HG02981 (cell line): ENCODE measurements at regions not wholly inside any gene's neighbourhood (a gene's known extent, or its start where the extent isn't known, plus 50 kb on each side); places are given as distances from the start of the nearest gene placed in this dataset.

Source experiments
- ATAC-seq: cut with Tn5 transposase; IDR thresholded peaks from one replicate; pipeline ENCODE4 v1.9.1; 2021; ENCODE audit warnings: mild to moderate bottlenecking, moderate library complexity; ENCODE audit not compliant: unreplicated experiment

DNA sequence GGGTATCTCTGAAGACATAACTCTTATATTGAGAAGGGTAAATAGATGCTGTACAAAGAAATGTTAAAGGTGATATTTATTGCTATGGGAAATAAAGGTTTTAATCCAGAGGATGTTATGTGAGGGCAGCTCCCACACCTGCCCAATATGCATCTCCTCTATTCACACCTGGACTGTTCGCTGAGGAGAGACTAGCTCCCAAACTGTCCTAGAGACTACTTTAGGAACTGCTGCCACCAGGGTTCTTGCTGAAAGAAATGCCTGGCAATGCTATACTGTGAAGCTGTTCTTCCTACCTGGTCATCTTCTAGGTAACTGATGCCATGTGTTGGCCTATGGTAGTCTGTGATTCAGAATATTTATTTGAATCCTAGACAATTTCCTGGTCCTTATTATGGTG lies 1421.5 kb upstream of the SPRY2 start:
- ATAC-seq, result no peak

DNA sequence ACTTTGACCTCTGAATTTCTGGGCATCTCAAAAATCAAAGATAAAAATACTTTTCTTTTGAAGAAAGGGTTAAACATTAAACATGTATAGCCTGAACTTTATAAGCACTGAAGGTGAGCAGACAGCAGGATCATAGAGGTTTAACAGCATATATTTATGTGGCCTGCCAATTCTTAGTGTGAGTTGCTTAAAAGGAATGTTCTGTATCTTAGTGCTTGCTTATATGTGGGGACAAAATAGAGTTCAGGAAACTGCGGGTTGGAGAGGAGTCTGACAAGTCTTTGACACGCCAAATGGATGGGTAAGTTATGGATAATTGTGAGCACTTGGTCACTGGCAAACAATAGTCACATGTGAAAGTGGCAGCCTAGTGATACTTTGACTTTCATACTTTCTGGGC lies 1419.4 kb upstream of the SPRY2 start:
- ATAC-seq, result no peak

DNA sequence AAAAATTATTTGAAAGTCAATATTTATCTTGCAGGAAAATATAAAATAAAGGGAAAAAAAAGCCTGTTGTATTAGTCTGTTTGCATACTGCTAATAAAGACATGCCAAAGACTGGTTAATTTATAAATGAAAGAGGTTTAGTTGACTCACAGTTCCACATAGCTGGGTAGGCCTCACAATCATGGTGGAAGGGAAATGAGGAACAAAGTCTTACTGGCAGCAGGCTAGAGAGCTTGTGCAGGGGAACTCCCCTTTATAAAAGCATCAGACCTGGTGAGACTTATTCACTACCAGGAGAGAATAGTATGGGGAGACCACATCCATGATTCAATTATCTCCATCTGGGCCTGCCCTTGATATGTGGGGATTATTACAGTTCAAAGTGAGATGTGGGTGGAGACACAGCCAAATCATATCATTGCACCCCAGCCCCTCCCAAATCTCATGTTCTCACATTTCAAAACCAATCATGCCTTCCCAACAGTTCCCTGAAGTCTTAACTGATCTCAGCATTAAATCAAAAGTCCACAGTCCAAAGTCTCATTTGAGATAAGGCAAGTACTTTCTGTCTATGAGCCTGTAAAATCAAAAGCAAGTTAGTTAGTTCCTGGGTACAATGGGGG lies 1416.5 kb upstream of the SPRY2 start:
- ATAC-seq, result no peak

DNA sequence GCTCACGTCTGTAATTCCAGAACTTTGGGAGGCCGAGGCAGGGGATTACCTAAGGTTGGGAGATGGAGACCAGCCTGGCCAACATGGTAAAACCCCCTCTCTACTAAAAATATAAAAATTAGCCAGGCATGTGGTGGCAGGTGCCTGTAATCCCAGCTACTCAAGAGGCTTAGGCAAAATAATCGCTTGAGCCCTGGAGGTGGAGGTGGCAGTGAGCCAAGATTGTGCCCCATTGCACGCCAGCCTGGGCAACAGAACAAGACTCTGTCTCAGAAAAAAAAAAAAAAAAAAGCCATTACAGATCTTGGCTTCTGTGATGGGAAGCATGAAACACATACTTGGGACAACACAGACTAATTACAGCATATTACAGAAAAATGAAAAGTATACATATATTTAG lies 1404.5 kb upstream of the SPRY2 start:
- no peak for ATAC-seq

- ATAC-seq, result no peak
These were observed 1397.4 kb upstream of the SPRY2 start for GRCh38 chr13:81738364-81738763.

GRCh38 chr13:81726037-81726726 lies 1385.3 kb upstream of the SPRY2 start:
- no peak for ATAC-seq

DNA sequence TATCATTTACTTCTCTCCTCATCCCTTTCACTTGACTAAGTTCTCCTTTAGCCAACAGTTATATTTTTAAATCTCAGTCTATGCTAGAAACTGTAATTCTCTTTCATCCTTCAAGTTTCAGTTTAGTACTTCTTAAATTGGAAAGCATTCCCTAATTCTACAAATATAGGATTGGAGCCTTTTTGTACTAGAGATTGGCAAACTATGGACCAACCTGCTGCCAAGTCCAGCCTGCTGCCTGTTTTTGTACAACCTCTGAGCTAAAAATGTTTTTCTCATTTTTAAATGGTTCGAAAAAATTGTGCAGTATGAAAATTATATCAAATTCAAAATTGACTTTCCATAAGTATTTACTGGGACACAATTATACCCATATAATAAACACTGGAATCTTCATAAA lies 1381.5 kb upstream of the SPRY2 start:
- ATAC-seq, result no peak

- ATAC-seq, result no peak
These were observed 1380.5 kb upstream of the SPRY2 start for GRCh38 chr13:81721400-81721799.

GRCh38 chr13:81714513-81714912 lies 1373.6 kb upstream of the SPRY2 start:
- no peak for ATAC-seq

DNA sequence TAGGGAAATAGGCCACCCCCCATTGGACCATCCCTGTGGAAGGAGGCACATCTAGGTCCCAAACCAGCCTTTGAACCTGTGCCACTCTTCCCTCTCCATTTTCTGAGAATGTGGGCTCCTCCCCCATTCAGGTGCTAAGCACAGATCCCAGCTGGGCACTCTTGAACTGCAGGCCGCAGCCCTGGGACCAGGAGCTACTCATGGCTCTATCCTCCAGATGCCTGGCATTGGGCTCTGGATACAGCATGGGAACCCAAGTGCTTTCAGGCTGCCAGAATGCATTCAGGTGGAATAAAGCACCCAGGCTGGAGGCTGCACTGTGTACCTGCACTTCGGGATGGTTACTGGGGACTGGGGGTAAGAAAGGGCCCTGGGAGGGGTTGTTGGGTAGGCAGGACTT lies 1372.3 kb upstream of the SPRY2 start:
- ATAC-seq, result no peak

GRCh38 chr13:81697826-81698225 lies 1356.9 kb upstream of the SPRY2 start:
- no peak for ATAC-seq

GRCh38 chr13:81686877-81687276 lies 1346.0 kb upstream of the SPRY2 start:
- ATAC-seq, result no peak

DNA sequence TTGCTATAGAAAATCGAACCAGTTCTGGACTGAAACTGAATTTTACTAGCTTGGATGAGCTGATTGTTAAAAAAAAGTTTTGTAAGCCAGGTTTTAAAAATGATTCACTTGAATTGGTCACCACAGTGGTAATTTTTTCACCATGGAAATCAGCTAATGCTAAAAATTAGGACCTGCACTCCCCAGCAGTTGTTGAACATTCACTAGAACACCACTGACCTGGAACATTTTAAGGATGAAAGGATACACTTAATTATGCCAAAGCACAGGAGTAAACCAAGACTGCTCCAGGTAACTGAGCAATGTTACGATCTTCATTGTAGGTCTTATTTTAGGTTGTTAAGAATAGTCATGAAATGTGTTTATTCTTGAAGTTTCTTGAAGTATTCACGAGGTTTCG lies 1342.6 kb upstream of the SPRY2 start:
- ATAC-seq, result no peak

DNA sequence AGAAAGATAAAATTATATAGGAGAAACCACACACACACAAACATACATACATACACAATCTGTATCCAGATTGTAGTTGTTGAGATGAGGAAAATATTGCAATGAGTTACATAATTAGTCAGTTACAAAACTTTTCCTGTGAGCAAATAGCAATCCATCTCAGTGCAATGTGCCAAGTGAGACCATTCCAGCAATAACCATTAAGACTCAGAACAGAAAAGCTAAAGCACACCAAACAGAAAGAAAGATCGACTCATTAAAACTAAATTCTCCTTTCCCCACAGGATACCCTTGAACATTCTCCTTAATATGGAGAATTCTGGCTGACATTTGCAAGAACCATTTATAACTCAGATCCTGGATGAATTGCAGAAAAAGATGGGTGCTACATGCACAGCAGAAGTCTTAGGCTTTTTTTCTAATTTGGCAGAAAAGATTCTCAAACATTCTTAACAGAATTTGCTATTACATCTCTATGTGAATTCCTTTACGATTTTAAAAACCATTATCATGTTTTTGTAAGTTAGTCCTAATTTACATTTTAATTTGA lies 1341.2 kb upstream of the SPRY2 start:
- no peak for ATAC-seq

- ATAC-seq, result no peak
These were observed 1336.9 kb upstream of the SPRY2 start for GRCh38 chr13:81677857-81678256.

DNA sequence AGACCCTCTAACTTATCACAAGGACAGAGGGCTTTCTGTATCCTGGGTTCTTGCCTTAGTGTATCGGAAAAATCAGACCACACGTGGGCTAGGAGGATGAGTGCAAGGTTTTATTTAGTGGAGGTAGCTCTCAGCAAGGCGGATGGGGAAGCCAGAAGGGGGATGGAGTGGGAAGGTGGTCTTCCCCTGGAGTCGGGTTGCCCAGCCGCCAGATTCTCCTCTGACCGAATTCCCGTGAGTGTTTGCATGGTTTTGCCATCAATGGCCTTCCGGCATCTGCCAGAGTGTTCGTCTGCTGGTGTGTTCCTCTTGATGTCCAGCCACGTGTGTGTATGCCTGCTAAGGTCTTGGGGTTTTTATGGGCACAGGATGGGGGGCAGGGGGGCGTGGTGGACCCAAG lies 1335.1 kb upstream of the SPRY2 start:
- ATAC-seq, result no peak

DNA sequence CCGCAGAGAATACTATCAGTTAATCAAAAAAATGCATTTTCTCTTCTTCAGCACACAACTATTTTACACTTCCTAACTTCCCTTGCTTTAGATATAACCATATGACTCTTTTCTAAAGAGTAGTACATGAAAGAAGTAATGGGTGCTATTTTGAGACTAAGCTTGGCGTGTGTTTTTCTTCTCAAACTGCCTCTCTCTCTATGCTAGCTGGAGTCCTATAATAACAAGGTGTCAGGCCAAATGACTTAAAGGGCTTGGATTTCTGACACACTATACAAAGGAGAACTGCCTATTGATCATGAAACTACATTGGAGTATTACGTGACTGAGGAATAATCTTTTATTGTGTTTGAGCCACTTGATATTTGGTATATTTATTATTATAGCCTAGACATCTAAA lies 1330.1 kb upstream of the SPRY2 start:
- no peak for ATAC-seq

DNA sequence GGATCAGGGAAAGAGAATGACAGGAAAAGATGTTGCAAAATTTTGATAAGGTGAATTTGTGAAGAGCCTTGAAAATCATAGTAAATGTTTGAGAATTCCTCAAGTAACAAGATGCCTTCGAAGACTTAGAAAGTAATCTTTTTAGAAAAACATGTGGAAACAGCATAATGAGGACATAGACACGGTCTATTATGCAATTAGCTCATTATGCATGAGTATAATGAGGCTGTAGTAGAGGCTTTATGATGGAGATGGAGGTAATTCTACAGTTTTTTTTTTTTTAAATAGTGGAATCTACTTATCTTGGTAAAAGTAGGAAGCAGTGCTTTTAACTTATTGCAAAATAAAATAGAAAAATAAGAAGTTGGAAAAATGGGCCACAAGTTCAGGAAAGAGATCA lies 1329.1 kb upstream of the SPRY2 start:
- ATAC-seq, result no peak

DNA sequence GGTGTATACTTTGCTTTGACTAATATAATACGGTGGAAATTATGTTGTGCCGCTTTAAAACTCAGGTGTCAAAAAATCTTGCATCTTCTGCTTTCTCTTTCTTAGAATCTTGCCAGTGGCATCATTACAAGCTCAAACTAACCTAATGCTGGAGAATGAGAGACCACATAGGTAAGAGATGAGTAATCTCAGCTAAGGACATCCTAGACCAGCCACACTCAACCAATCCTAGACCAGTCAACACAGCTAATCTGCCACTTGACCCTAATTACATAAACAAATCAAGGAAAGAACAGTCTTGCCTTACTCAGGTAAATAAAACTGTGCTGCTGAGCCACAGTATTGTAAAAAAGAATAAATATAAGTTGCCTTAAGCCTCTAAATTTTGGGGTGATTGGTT lies 1323.9 kb upstream of the SPRY2 start:
- ATAC-seq, result no peak

- ATAC-seq, result no peak
These were observed 1319.1 kb upstream of the SPRY2 start for GRCh38 chr13:81659984-81660383.

GRCh38 chr13:81658598-81659370 lies 1317.9 kb upstream of the SPRY2 start:
- no peak for ATAC-seq
